NCI-H524 (cell line): ENCODE measurements at regions not wholly inside any gene's neighbourhood (a gene's known extent, or its start where the extent isn't known, plus 50 kb on each side); places are given as distances from the start of the nearest gene placed in this dataset.

ENCODE experiments used
- DNase-seq, 2 experiments: peaks; one replicate each; lab custom pipeline; 2025; lab: John Stamatoyannopoulos, UW

GRCh38 chr22:46054091-46055073 is 77.4 kb upstream of the WNT7B start:
- peak; percentile 30 to 66 for DNase-seq

- DNase-seq, result no peak
These were observed 78.4 kb upstream of the WNT7B start for GRCh38 chr22:46055181-46055875.

- peak in 1 of 2 experiments; percentile 59 for DNase-seq
These were observed 79.1 kb upstream of the WNT7B start for GRCh38 chr22:46055911-46056545.

GRCh38 chr22:46056546-46057245 is 79.7 kb upstream of the WNT7B start:
- DNase-seq, result no peak

- no peak for DNase-seq
These were observed 80.5 kb upstream of the WNT7B start for GRCh38 chr22:46057246-46058090.

GRCh38 chr22:46058091-46058420 is 81.1 kb upstream of the WNT7B start:
- peak; percentile 68 to 82 for DNase-seq

GRCh38 chr22:46058591-46059519 is 81.9 kb upstream of the WNT7B start:
- DNase-seq, result peak; percentile 58 to 65

GRCh38 chr22:46060292-46061123 is 83.5 kb upstream of the WNT7B start:
- peak in 1 of 2 experiments; percentile 50 for DNase-seq

- no peak for DNase-seq
These were observed 84.2 kb upstream of the WNT7B start for GRCh38 chr22:46061124-46061500.

GRCh38 chr22:46061501-46062231 is 84.7 kb upstream of the WNT7B start:
- no peak for DNase-seq

GRCh38 chr22:46062232-46062615 is 85.3 kb upstream of the WNT7B start:
- peak in 1 of 2 experiments; percentile 44 for DNase-seq

- DNase-seq, result peak in 1 of 2 experiments; percentile 51
These were observed 86.1 kb upstream of the WNT7B start for GRCh38 chr22:46062971-46063631.

GRCh38 chr22:46063846-46064227 is 86.5 kb upstream of the PPARA start:
- DNase-seq, result no peak

- peak; percentile 61 to 76 for DNase-seq
These were observed 85.9 kb upstream of the PPARA start for GRCh38 chr22:46064228-46064965.

GRCh38 chr22:46064966-46065666 is 85.2 kb upstream of the PPARA start:
- DNase-seq, result peak in 1 of 2 experiments; percentile 57

GRCh38 chr22:46065691-46066454 is 84.5 kb upstream of the PPARA start:
- peak in 1 of 2 experiments; percentile 50 for DNase-seq
